ENCODE measurements at regions not wholly inside any gene's neighbourhood (a gene's known extent, or its start where the extent isn't known, plus 50 kb on each side); places are given as distances from the start of the nearest gene placed in this dataset.
A peak's percentile ranks its signal among the peaks of the same experiment; 100 is the strongest.

GRCh38 chr18:38464024-38464423 lies 898.4 kb upstream of the CELF4 start:
- no peak overlapping the region for H2AFZ ChIP-seq (replicated peaks)
- H3K4me1 ChIP-seq, result peaks cover 9% of the 10 kb centered on the region
- H3K9me3 ChIP-seq (ENCODE audit: low read depth), result no peaks in the 10 kb centered on the region
- Mint-ChIP-seq H3K27ac (no peak overlapping the region), H3K27me3 (ENCODE audit: insufficient read depth, low read depth) (peaks cover 2% of the 10 kb centered on the region), H3K36me3 (no peaks in the 10 kb centered on the region), H3K4me1 (peaks cover 16% of the 10 kb centered on the region), H3K4me3 (no peak overlapping the region), H3K9me3 (no peaks in the 10 kb centered on the region)
- H3K9ac ChIP-seq, result no peak overlapping the region
- H3K27me3 ChIP-seq, result no peaks in the 10 kb centered on the region
- no peaks in the 10 kb centered on the region for H3F3A ChIP-seq (ENCODE audit: low read depth)
- DNase-seq (ENCODE audit: low spot score), result no peak
- no peaks in the 10 kb centered on the region for H3K79me2 ChIP-seq (ENCODE audit: low read depth)
- H3K4me2 ChIP-seq, result no peak overlapping the region
- H3K27ac ChIP-seq, result no peak overlapping the region
- H3K4me3 ChIP-seq, result no peak overlapping the region
- H3K36me3 ChIP-seq, result no peaks in the 10 kb centered on the region
- TF ChIP-seq, protein P1, sequence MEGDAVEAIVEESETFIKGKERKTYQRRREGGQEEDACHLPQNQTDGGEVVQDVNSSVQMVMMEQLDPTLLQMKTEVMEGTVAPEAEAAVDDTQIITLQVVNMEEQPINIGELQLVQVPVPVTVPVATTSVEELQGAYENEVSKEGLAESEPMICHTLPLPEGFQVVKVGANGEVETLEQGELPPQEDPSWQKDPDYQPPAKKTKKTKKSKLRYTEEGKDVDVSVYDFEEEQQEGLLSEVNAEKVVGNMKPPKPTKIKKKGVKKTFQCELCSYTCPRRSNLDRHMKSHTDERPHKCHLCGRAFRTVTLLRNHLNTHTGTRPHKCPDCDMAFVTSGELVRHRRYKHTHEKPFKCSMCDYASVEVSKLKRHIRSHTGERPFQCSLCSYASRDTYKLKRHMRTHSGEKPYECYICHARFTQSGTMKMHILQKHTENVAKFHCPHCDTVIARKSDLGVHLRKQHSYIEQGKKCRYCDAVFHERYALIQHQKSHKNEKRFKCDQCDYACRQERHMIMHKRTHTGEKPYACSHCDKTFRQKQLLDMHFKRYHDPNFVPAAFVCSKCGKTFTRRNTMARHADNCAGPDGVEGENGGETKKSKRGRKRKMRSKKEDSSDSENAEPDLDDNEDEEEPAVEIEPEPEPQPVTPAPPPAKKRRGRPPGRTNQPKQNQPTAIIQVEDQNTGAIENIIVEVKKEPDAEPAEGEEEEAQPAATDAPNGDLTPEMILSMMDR (IDR thresholded peaks at IDR 0.05), result no peak
- TF ChIP-seq EZH2 (IDR thresholded peaks at IDR 0.05) (no peak), EZH2phosphoT487 (IDR thresholded peaks at IDR 0.05) (no peak)
- no peaks in the 10 kb centered on the region for H4K20me1 ChIP-seq (ENCODE audit: low read depth)

- H3K4me1 Mint-ChIP-seq, result peaks cover 24% of the 10 kb centered on the region
- TF ChIP-seq EZH2 (IDR thresholded peaks at IDR 0.05), result no peak
- TF ChIP-seq EZH2phosphoT487 (IDR thresholded peaks at IDR 0.05), result no peak
- TF ChIP-seq, protein P1 (IDR thresholded peaks at IDR 0.05), result no peak
- Histone ChIP-seq H3K4me3 (no peak overlapping the region), H4K20me1 (ENCODE audit: low read depth) (no peaks in the 10 kb centered on the region), H3K27ac (no peak overlapping the region), H3K9ac (no peak overlapping the region), H3K79me2 (ENCODE audit: low read depth) (no peaks in the 10 kb centered on the region), H2AFZ (replicated peaks) (no peak overlapping the region), H3K9me3 (ENCODE audit: low read depth) (no peaks in the 10 kb centered on the region), H3K36me3 (no peaks in the 10 kb centered on the region), H3K4me2 (no peak overlapping the region), H3K4me1 (peaks cover 16% of the 10 kb centered on the region), H3K27me3 (no peaks in the 10 kb centered on the region), H3F3A (ENCODE audit: low read depth) (no peaks in the 10 kb centered on the region)
- H3K36me3 Mint-ChIP-seq, result no peaks in the 10 kb centered on the region
- peaks cover 5% of the 10 kb centered on the region for H3K27me3 Mint-ChIP-seq (ENCODE audit: insufficient read depth, low read depth)
- peaks cover 2% of the 10 kb centered on the region for H3K9me3 Mint-ChIP-seq
- H3K27ac Mint-ChIP-seq, result no peak overlapping the region
- H3K4me3 Mint-ChIP-seq, result no peak overlapping the region
- no peak for DNase-seq (ENCODE audit: low spot score)
Observed at GRCh38 chr18:38460657-38461056, 895.1 kb upstream of the CELF4 start.

- H3K4me3 Mint-ChIP-seq, result no peak overlapping the region
- H3K27ac Mint-ChIP-seq, result peak overlapping the region; percentile 50
- Histone ChIP-seq H3K9me3 (ENCODE audit: low read depth) (no peaks in the 10 kb centered on the region), H4K20me1 (ENCODE audit: low read depth) (no peaks in the 10 kb centered on the region), H3K9ac (no peak overlapping the region), H3K4me2 (peak overlapping the region; percentile 28), H3K4me1 (peaks cover 16% of the 10 kb centered on the region), H3K36me3 (no peaks in the 10 kb centered on the region), H3K27ac (no peak overlapping the region), H2AFZ (replicated peaks) (no peak overlapping the region), H3K27me3 (no peaks in the 10 kb centered on the region), H3F3A (ENCODE audit: low read depth) (no peaks in the 10 kb centered on the region), H3K4me3 (no peak overlapping the region), H3K79me2 (ENCODE audit: low read depth) (no peaks in the 10 kb centered on the region)
- TF ChIP-seq EZH2 (IDR thresholded peaks at IDR 0.05) (no peak), EZH2phosphoT487 (IDR thresholded peaks at IDR 0.05) (no peak)
- TF ChIP-seq, protein P1 (IDR thresholded peaks at IDR 0.05), result no peak
- H3K4me1 Mint-ChIP-seq, result peaks cover 26% of the 10 kb centered on the region
- H3K36me3 Mint-ChIP-seq, result no peaks in the 10 kb centered on the region
- peak; percentile 76 for DNase-seq (ENCODE audit: low spot score)
- H3K27me3 Mint-ChIP-seq (ENCODE audit: insufficient read depth, low read depth), result peaks cover 5% of the 10 kb centered on the region
- peaks cover 2% of the 10 kb centered on the region for H3K9me3 Mint-ChIP-seq
Observed at GRCh38 chr18:38459131-38459994, 893.8 kb upstream of the CELF4 start.
